ENCODE measurements at regions not wholly inside any gene's neighbourhood (a gene's known extent, or its start where the extent isn't known, plus 50 kb on each side); places are given as distances from the start of the nearest gene placed in this dataset.

DNA sequence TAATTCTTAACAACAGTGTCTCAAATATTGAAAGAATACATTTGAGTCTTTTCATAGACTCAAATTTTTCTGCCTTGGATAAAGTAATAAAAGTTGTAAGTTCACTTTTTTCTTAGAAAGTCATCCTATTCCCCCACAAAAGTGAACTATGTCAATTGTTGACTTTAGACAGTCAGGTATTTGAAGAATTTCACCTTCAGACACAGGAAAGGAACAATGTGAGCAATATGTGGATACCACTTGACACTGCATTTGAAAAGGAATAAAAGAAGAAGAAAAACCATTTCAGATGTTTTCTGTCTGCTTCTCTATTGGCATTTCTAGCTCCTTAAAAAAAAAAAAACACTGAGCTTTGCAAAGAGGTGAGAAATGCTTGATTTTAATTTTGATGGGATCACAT is 1389.0 kb upstream of the IGFBP7 start:
- Histone ChIP-seq H2AFZ (ENCODE audit: low read depth, low read length) (no peak overlapping the region), H4K20me1 (ENCODE audit: insufficient read depth) (no peaks in the 10 kb centered on the region), H3K27ac (ENCODE audit: low read length) (no peak overlapping the region), H3K79me2 (replicated peaks; ENCODE audit: insufficient read depth, low read length) (no peaks in the 10 kb centered on the region), H3K4me3 (ENCODE audit: low read length) (no peak overlapping the region), H3K9me2 (ENCODE audit: insufficient read depth, low read length) (no peaks in the 10 kb centered on the region), H3K9me3 (ENCODE audit: low read length) (no peaks in the 10 kb centered on the region), H3K36me3 (ENCODE audit: insufficient read depth, low read length) (no peaks in the 10 kb centered on the region), H3K27me3 (ENCODE audit: insufficient read depth, low read depth, low read length) (no peaks in the 10 kb centered on the region), H3K4me2 (ENCODE audit: low read length) (no peak overlapping the region), H3K9ac (ENCODE audit: low read length) (no peak overlapping the region), H3F3A (ENCODE audit: insufficient read depth, low read length, poor library complexity, severe bottlenecking) (no peaks in the 10 kb centered on the region)
- TF ChIP-seq TAF1 (IDR thresholded peaks at IDR 0.05; ENCODE audit: low read depth), result no peak
- TF ChIP-seq SMC3 (conservative IDR thresholded peaks at IDR 0.05; ENCODE audit: poor library complexity), result no peak
- TF ChIP-seq, protein P1, sequence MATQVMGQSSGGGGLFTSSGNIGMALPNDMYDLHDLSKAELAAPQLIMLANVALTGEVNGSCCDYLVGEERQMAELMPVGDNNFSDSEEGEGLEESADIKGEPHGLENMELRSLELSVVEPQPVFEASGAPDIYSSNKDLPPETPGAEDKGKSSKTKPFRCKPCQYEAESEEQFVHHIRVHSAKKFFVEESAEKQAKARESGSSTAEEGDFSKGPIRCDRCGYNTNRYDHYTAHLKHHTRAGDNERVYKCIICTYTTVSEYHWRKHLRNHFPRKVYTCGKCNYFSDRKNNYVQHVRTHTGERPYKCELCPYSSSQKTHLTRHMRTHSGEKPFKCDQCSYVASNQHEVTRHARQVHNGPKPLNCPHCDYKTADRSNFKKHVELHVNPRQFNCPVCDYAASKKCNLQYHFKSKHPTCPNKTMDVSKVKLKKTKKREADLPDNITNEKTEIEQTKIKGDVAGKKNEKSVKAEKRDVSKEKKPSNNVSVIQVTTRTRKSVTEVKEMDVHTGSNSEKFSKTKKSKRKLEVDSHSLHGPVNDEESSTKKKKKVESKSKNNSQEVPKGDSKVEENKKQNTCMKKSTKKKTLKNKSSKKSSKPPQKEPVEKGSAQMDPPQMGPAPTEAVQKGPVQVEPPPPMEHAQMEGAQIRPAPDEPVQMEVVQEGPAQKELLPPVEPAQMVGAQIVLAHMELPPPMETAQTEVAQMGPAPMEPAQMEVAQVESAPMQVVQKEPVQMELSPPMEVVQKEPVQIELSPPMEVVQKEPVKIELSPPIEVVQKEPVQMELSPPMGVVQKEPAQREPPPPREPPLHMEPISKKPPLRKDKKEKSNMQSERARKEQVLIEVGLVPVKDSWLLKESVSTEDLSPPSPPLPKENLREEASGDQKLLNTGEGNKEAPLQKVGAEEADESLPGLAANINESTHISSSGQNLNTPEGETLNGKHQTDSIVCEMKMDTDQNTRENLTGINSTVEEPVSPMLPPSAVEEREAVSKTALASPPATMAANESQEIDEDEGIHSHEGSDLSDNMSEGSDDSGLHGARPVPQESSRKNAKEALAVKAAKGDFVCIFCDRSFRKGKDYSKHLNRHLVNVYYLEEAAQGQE (IDR thresholded peaks at IDR 0.05; ENCODE audit: borderline replicate concordance), result no peak
- no peak for TF ChIP-seq POLR2AphosphoS5 (IDR thresholded peaks at IDR 0.05)
- no peak for TF ChIP-seq EZH2 (IDR thresholded peaks at IDR 0.05; ENCODE audit: borderline replicate concordance, insufficient read depth, low read length, poor library complexity, severe bottlenecking)
- no peak for TF ChIP-seq RAD21 (conservative IDR thresholded peaks at IDR 0.05)

DNA sequence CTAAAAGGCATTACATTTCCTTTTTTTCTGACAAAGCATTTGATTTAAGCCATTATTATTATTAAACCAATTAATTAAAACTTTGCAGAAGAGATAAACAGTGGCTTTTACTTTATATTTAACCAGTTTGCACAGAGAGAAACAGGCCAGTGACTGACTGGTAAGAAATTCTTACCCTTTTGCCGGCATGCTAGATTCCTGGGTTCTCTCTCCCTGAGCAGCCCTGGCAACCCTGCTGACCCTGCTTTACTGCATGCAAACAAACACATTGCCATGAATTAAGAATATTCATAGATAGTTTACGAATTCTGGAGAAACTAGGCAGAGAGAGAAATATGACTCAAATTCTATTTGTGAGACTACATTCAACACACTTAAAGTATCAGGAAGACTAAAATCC is 1381.4 kb upstream of the IGFBP7 start:
- no peak for TF ChIP-seq POLR2AphosphoS5 (IDR thresholded peaks at IDR 0.05)
- TF ChIP-seq TAF1 (IDR thresholded peaks at IDR 0.05; ENCODE audit: low read depth), result no peak
- TF ChIP-seq, protein P2, sequence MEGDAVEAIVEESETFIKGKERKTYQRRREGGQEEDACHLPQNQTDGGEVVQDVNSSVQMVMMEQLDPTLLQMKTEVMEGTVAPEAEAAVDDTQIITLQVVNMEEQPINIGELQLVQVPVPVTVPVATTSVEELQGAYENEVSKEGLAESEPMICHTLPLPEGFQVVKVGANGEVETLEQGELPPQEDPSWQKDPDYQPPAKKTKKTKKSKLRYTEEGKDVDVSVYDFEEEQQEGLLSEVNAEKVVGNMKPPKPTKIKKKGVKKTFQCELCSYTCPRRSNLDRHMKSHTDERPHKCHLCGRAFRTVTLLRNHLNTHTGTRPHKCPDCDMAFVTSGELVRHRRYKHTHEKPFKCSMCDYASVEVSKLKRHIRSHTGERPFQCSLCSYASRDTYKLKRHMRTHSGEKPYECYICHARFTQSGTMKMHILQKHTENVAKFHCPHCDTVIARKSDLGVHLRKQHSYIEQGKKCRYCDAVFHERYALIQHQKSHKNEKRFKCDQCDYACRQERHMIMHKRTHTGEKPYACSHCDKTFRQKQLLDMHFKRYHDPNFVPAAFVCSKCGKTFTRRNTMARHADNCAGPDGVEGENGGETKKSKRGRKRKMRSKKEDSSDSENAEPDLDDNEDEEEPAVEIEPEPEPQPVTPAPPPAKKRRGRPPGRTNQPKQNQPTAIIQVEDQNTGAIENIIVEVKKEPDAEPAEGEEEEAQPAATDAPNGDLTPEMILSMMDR (IDR thresholded peaks at IDR 0.05; ENCODE audit: poor library complexity, severe bottlenecking), result no peak
- no peak for TF ChIP-seq MXI1 (conservative IDR thresholded peaks at IDR 0.05; ENCODE audit: poor library complexity, severe bottlenecking)
- TF ChIP-seq EZH2 (IDR thresholded peaks at IDR 0.05; ENCODE audit: borderline replicate concordance, insufficient read depth, low read length, poor library complexity, severe bottlenecking), result no peak
- no peak for TF ChIP-seq SMC3 (conservative IDR thresholded peaks at IDR 0.05; ENCODE audit: poor library complexity)
- no peak for TF ChIP-seq RAD21 (conservative IDR thresholded peaks at IDR 0.05)
- TF ChIP-seq, protein P1 (IDR thresholded peaks at IDR 0.05; ENCODE audit: borderline replicate concordance), result no peak
- Histone ChIP-seq H3F3A (ENCODE audit: insufficient read depth, low read length, poor library complexity, severe bottlenecking) (no peaks in the 10 kb centered on the region), H3K9ac (ENCODE audit: low read length) (no peak overlapping the region), H3K36me3 (ENCODE audit: insufficient read depth, low read length) (no peaks in the 10 kb centered on the region), H3K4me2 (ENCODE audit: low read length) (no peak overlapping the region), H4K20me1 (ENCODE audit: insufficient read depth) (no peaks in the 10 kb centered on the region), H3K4me3 (ENCODE audit: low read length) (no peak overlapping the region), H3K27me3 (ENCODE audit: insufficient read depth, low read depth, low read length) (no peaks in the 10 kb centered on the region), H3K9me2 (ENCODE audit: insufficient read depth, low read length) (no peaks in the 10 kb centered on the region), H3K9me3 (ENCODE audit: low read length) (no peaks in the 10 kb centered on the region), H2AFZ (ENCODE audit: low read depth, low read length) (no peak overlapping the region), H3K79me2 (replicated peaks; ENCODE audit: insufficient read depth, low read length) (no peaks in the 10 kb centered on the region), H3K27ac (ENCODE audit: low read length) (no peak overlapping the region)
